ENCODE measurements at regions not wholly inside any gene's neighbourhood (a gene's known extent, or its start where the extent isn't known, plus 50 kb on each side); places are given as distances from the start of the nearest gene placed in this dataset.

GRCh38 chr9:96130970-96131369 lies 171.0 kb downstream of the HSD17B3 start:
- TF ChIP-seq CTCF (IDR thresholded peaks at IDR 0.05) (no peak), POLR2A (IDR thresholded peaks at IDR 0.05) (no peak)
